ENCODE measurements at regions not wholly inside any gene's neighbourhood (a gene's known extent, or its start where the extent isn't known, plus 50 kb on each side); places are given as distances from the start of the nearest gene placed in this dataset.

GRCh38 chr18:30387401-30387800 lies 655.1 kb downstream of the DSC3 start:
- no peak for TF ChIP-seq CTCF (conservative IDR thresholded peaks at IDR 0.05 in 1 of 2, IDR thresholded peaks at IDR 0.05 in 1 of 2; ENCODE audit: extremely low read depth in 1 of 2, insufficient read depth in 1 of 2, low read depth in 1 of 2, low read length in 2 of 2)
- no peak for TF ChIP-seq EZH2 (IDR thresholded peaks at IDR 0.05; ENCODE audit: borderline replicate concordance, low read length)

Data from mammary epithelial cell (primary cell).